Activated CD4-positive, alpha-beta T cell treated with anti-CD3 and anti-CD28 coated beads, Interleukin-2, amount 50 U/mL, for 1 hour (primary cell): ENCODE measurements at regions not wholly inside any gene's neighbourhood (a gene's known extent, or its start where the extent isn't known, plus 50 kb on each side); places are given as distances from the start of the nearest gene placed in this dataset.
"Not testable (repeated sequence)": the region's sequence is repeated elsewhere in the genome, so short reads cannot be mapped to it uniquely, and the experiment has no call there.

Source experiments
- DNase-seq: peaks from one replicate; pipeline ENCODE4 v3.0.0-alpha.2; 2020

DNA sequence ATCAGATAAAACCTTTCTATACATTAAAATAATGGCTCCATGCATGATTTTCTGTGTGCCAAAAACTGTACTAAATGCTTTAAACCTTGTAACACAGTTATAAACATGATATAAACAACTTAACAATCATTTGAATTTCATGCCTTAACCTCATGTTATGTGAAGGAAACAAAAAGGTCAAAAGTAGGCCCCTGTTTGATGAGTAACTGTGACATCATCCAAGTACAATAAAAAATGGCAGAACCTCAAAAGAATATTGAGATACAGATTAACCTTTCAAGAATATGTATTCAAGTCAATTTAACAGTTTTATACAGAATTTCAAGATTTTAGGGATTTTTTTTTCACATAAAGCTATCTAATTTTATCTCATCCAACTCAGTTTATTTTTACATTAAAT is 310.7 kb upstream of the DCN start:
- DNase-seq = no peak

GRCh38 chr12:91492648-91493047 is 310.0 kb upstream of the DCN start:
- DNase-seq = no peak

DNA sequence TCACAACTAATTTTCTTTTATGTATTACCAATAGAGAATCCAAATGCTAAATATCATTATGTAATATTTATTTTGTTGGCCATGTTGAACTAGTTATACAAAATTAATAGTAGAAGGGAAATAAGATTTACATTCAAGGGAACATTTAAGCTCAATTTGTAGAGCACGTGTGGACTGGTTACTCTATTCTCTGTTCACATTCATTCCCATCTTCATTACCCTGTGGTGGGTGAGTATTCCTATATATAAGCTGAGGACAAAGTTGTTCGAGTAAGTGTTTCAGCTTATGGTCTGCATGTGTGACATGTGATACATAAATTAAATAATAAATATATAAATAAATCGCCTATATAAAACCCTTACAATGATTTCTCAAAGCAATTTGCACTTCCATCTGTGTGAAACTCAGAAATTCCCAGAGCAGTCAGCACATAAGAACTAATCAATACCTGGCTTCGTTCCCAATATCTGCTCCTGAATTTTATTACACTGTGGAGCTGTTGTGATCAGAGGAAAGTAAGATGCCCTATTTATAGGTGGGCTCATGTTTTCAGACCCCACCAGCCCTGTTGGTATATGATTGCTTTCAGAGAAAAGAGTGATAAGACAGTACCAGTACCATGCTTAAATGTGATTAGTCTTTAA is 308.2 kb upstream of the DCN start:
- DNase-seq = no peak

GRCh38 chr12:91483471-91483985 is 300.9 kb upstream of the DCN start:
- DNase-seq = no peak

GRCh38 chr12:91482231-91482630 is 299.6 kb upstream of the DCN start:
- DNase-seq = no peak

DNA sequence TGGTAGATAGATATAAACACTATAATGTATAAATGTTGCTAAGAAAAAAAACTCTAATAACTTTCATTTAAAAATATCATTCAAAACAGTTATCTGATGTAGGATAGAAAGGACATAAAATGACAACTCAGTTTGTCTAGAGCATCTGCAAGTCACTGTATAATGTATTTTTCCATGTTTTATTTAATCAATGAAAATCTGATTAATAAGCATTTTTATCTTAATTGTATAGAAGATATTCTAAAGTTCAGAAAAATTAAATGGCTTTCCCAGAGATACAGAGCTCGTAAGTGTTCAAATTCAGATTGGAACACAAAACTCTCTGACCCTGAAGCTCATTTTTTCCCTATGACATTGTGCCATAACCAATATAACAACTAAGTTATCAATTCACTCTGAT is 295.9 kb upstream of the DCN start:
- DNase-seq = no peak

DNA sequence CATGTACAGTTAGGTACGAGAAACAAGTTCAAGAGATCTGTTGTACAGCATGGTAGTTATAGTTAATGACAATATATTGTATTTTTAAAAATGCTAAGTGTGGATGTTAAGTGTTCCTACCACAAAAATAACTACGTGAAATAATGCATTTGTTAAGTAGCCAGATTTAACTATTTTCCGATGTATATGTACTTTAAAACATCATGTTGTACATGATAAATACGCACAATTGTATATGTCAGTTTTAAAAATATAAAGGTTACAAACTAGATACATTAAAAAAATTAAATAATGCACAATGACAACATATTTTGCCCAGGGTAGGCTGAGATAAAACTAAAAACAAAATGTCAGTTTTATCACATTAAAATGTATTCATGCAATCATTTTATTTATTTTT is 285.1 kb upstream of the DCN start:
- DNase-seq = no peak

GRCh38 chr12:91461061-91461460 is 278.4 kb upstream of the DCN start:
- DNase-seq = no peak

GRCh38 chr12:91460469-91460868 is 277.9 kb upstream of the DCN start:
- DNase-seq = no peak

DNA sequence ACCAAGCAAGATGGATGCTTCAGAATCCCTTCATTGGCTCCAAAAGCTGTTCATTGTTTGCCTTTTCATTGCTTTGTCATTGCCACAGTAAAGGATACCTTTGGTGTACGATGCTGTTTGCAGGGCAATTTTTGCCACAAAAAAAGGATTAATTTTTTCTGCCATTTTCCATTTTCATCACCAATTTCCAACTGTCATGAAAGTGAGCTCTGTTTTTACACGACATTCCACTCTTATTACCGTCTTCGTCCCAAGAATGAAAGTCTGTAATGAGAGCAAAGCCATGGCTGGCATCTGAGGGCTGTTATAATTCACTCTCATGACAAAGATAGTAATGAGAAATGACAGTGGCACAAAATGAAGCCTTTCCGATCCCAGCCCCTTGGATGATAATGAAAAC is 272.7 kb upstream of the DCN start:
- no peak for DNase-seq

DNA sequence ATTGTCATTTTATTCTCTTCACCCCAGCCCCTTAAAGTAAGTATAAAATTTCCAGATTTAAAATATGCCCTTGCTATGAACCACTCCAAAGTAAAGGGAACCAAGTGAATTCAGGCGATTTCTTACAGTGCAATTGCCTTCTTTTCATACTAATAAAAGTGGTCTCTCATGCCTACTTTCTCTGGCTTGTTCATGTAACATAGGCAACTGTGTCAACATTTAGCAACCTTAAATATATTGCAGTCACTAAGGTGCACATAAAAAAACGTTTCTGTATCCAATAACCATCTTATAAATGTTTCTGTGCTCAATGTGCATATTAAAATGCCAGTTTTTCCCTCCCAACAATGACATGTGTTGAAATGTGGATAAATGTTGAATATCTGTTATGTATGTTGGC is 271.6 kb upstream of the DCN start:
- DNase-seq = no peak

DNA sequence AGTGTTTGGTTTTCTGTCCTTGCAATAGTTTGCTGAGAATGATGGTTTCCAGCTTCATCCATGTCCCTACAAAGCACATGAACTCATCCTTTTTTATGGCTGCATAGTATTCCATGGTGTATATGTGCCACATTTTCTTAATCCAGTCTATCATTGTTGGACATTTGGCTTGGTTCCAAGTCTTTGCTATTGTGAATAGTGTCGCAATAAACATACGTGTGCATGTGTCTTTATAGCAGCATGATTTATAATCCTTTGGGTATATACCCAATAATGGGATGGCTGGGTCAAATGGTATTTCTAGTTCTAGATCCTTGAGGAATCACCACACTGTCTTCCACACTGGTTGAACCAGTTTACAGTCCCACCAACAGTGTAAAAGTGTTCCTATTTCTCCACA is 269.8 kb upstream of the DCN start:
- not testable (repeated sequence) for DNase-seq

DNA sequence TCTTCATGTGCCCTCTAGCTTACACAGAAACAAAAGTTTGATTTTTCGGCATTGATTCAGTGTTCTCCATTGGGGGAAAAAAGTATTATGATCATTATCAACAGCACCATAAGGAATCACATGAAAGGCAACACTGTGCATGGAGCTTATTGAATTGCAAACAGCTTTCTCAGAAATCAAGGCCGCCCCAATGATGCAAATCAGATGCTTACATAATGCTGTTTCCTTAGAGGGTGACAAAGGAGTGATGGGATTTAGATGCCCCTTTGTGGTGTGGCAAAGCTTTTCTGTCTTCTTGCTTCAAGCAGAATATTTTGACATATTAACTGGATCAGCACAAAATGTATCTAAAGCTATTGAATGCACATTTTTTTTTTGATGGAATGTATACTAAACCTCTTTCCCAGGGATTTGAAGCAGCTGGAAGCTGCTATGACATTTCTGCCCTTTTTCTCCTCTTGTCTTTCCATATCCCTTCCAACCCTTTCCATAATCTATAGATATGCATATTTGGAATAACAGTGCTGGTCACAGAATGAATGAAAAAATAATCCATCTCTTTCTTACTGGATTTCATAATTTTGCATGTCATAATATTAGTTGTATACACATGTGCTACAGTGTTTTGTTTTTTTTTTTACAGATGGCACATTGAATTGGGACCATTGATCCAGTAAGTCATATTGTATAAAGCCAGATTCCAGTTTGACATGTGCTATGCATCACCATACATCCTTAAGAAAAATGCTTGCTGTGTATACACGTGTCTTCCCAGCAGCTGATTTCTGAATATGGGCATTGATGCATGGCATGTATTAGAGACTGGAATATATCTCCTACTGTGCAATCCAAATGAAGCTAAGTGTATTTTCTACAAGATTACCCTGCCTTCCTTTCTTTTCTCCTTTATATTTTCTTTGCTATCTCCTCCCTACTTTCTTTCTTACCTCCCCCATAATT is 259.7 kb upstream of the DCN start:
- DNase-seq = no peak

DNA sequence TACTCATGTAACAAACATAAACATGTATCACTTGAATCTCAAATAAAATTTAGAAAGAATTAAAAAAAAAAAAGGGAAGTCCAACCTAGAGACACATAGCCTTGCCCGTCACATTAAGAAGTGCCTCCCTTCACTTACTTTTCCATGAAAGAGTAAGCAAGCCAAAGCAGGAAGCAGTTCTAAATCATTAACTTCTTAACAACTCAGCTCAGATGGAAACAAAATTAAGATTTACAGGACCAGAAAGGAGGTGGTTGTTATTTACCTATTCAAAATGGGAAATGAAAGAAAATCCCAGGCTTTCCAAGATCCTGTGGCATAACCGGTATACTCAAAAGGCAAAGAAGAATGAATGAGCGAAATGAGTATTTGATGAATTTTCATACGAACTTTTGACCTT is 258.6 kb upstream of the DCN start:
- DNase-seq = no peak

GRCh38 chr12:91434081-91434480 is 251.5 kb upstream of the DCN start:
- no peak for DNase-seq

- no peak for DNase-seq
Observed at GRCh38 chr12:91432755-91433154, 250.1 kb upstream of the DCN start.

- no peak for DNase-seq
Observed at GRCh38 chr12:91432089-91432488, 249.5 kb upstream of the DCN start.

- DNase-seq = no peak
Observed at GRCh38 chr12:91424506-91424905, 241.9 kb upstream of the DCN start.

DNA sequence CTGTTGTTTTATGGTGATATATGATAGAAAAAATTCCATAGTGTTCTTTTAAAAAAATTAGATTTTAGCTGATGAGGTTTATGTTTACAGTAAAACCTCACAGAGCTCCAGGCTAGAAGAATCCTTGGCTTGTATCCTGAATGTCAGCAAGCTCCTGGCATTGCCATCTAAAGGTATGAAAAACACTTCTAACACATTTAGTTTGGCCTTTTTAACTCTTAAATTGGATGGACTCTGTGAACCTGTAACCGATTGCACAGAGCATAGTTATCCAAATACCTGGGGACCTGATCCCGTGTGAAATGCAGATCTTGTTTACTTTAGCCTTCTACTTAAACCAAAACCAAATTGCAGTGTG is 241.1 kb upstream of the DCN start:
- no peak for DNase-seq

GRCh38 chr12:91422811-91423692 is 240.4 kb upstream of the DCN start:
- no peak for DNase-seq

DNA sequence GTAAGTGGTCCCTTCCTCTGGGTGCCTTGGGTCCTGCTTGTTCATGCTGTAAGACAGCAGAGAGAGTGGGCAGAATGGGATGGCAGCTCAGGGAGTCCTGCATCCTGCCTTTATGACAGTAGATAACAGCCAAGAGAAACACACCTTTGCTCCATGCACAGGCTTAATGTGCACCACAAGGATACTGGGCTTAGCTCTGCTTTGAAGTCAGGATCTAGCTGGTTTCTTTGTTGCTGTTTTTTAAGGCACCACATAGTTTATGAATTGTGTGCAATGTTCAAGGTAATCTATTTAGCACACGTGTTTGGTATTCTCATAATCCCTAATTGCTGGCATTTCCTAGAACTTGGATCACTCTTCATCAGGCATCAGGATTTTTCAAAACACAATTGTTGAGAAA is 239.5 kb upstream of the DCN start:
- no peak for DNase-seq

DNA sequence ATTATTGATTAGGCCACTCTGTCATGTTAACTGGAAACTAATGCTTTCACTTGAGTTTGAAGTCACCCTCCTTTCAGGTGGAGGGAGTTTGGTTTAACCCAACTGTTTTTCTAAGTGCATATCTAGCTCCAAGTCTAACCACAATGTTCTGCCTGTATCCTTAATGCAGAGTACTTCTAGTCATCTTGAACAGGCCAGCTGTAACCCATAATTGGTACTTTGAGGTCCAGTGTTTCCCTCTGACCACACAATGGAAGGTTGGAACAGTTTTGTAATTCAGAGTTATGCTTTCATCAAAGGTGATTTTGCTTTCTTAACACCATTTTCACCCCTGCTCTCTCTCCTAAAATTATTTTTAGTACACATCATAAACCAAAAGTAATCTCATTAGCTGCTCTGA is 237.2 kb upstream of the DCN start:
- DNase-seq = no peak
